Adrenal gland (tissue), 9 donors: ENCODE measurements at regions not wholly inside any gene's neighbourhood (a gene's known extent, or its start where the extent isn't known, plus 50 kb on each side); places are given as distances from the start of the nearest gene placed in this dataset.

Experiments
- DNase-seq, 7 donors: peaks; one replicate each; pipeline ENCODE4 v3.0.0-alpha.2; 2019 to 2020
- H3K27ac ChIP-seq, 5 donors: fragments of 200-600 bp; sonication (generic) in 4 of 5; 1 replicate in 3 of 5; 2 replicates in 2 of 5; pipeline versions ENCODE4 v1.5.1 to v1.8.0; 2016 to 2020; ENCODE audit warnings: mild to moderate bottlenecking in 1 of 5
- H3K27me3 ChIP-seq: fragments of 200-600 bp; 2 replicates; pipeline ENCODE4 v1.8.0; 2021
- H3K36me3 ChIP-seq, 2 donors: fragments of 200-600 bp; replicated peaks in 1 of 2; 1 replicate in 1 of 2; 2 replicates in 1 of 2; pipeline versions ENCODE4 v1.5.1 to v1.8.0; 2018 to 2022
- H3K4me1 ChIP-seq, 2 donors: fragments of 200-600 bp; replicated peaks in 1 of 2; 1 replicate in 1 of 2; 2 replicates in 1 of 2; pipeline versions ENCODE4 v1.5.1 to v1.8.0; 2018 to 2021
- H3K4me3 ChIP-seq, 4 donors: fragments of 200-600 bp; sonication (generic) in 3 of 4; one replicate each; pipeline ENCODE4 v1.5.1; 2016 to 2018
- H3K9me3 ChIP-seq, 3 donors: fragments of 200-600 bp; sonication (generic) in 1 of 3; replicated peaks in 1 of 3; 1 replicate in 2 of 3; 2 replicates in 1 of 3; pipeline versions ENCODE4 v1.5.1 to v1.8.0; 2016 to 2021
- POLR2A ChIP-seq, 2 donors: fragments of 450-650 bp; IDR thresholded peaks; one replicate each; pipeline ENCODE4 v1.6.1; 2017; ENCODE audit warnings: antibody characterized with exemption in 2 of 2, mild to moderate bottlenecking in 2 of 2, moderate library complexity in 1 of 2
- WGBS, 4 donors: extraction: QIAGEN DNeasy Blood & Tissue Kit in 2 of 4; methylation state at CpG; one replicate each; pipeline versions ENCODE4 v1.1.5 to v1.1.7; 2013 to 2017; 5-methylcytosine and 5-hydroxymethylcytosine counted together
- intact Hi-C, 2 donors: fragments of 100-400 bp; cut with DNase I; formaldehyde crosslinking; loops; one replicate each; pipeline versions ENCODE4 v1.14.1 to v1.15.0; 2022 to 2023
- TF ChIP-seq, protein P1 (sequence below), 6 experiments: fragments of 450-650 bp in 4 of 6; fragments of 200-600 bp in 2 of 6; sonication (generic) in 1 of 6; IDR thresholded peaks; 1 replicate in 5 of 6; 2 replicates in 1 of 6; pipeline versions ENCODE4 v1.5.1 to v1.8.0; 2016 to 2021; ENCODE audit warnings: antibody characterized with exemption in 6 of 6, mild to moderate bottlenecking in 2 of 6, moderate library complexity in 1 of 6
- donor health status: healthy with polysubstance abuse.
- donor health status: Bipolar disorder and iron deficiency.
- donor health status: DM: yes; HTN: yes; CAD: no.
- donor health status: DM: no; HTN: no; CAD: no.
- donor health status: DM: no; HTN: no; CAD: no.

DNA sequence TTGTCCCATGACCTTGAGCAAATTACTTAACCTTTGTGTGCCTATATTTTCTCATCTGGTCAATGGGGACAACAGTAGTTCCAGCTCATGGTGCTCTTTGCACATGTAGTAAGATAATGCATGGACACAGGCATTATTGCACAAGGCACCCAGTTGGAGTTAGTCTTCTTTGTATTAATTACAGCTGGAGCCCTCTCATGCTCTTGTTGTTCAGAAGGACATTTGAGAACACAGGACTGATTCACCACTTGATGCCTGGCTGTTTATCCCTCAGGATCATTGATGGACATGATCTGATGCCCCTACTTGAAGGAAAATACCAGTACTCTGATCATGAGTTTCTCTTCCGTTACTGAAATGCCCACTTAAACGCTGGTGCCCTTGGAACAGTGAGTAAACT lies 1068.6 kb downstream of the NLGN4Y start:
- no peak overlapping the region for H3K27ac ChIP-seq
- intact Hi-C loops: no loop called here
- WGBS, 4 donors: 73% methylated on average over 2 of the region's 2 CpGs; no CpG with 5 or more reads in 3 of the 4 donors
- H3K4me3 ChIP-seq: no peak overlapping the region
- H3K27me3 ChIP-seq: no peaks in the 10 kb centered on the region
- TF ChIP-seq, protein P1, sequence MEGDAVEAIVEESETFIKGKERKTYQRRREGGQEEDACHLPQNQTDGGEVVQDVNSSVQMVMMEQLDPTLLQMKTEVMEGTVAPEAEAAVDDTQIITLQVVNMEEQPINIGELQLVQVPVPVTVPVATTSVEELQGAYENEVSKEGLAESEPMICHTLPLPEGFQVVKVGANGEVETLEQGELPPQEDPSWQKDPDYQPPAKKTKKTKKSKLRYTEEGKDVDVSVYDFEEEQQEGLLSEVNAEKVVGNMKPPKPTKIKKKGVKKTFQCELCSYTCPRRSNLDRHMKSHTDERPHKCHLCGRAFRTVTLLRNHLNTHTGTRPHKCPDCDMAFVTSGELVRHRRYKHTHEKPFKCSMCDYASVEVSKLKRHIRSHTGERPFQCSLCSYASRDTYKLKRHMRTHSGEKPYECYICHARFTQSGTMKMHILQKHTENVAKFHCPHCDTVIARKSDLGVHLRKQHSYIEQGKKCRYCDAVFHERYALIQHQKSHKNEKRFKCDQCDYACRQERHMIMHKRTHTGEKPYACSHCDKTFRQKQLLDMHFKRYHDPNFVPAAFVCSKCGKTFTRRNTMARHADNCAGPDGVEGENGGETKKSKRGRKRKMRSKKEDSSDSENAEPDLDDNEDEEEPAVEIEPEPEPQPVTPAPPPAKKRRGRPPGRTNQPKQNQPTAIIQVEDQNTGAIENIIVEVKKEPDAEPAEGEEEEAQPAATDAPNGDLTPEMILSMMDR (IDR thresholded peaks at IDR 0.05): no peak
- no peak for TF ChIP-seq POLR2A (IDR thresholded peaks at IDR 0.05)
- H3K9me3 ChIP-seq: no peaks in the 10 kb centered on the region
- H3K36me3 ChIP-seq: no peaks in the 10 kb centered on the region
- no peaks in the 10 kb centered on the region for H3K4me1 ChIP-seq
- DNase-seq: no peak

GRCh38 chrY:15593476-15594160 lies 1069.3 kb downstream of the NLGN4Y start:
- Histone ChIP-seq H3K27ac (no peak overlapping the region), H3K4me3 (no peak overlapping the region), H3K36me3 (no peaks in the 10 kb centered on the region), H3K4me1 (no peaks in the 10 kb centered on the region), H3K27me3 (no peaks in the 10 kb centered on the region), H3K9me3 (no peaks in the 10 kb centered on the region)
- 49 to 63% methylated on average over 4 of the region's 4 CpGs; no CpG with 5 or more reads in 2 of the 4 donors for WGBS, 4 donors
- TF ChIP-seq POLR2A (IDR thresholded peaks at IDR 0.05): no peak
- TF ChIP-seq, protein P1 (IDR thresholded peaks at IDR 0.05): no peak
- intact Hi-C loops: no loop called here
- no peak for DNase-seq

DNA sequence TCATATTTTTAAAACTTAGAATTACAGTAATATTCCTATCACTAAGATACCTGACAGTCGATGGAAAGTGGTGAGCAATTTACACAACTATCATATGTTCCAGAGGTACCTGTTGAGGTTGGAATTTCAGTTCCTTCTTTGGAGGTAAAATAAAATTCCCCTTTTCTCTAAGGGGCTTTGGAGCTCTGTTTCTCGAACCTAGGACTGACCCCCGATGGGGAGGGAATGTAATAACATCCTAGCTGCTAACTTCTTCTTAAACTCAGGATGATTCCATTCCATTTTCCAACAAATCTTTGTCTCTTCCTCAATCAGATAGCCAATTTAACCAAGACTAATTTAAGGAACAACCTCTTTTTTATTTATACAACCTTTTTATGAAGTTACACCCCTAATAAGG lies 1069.8 kb downstream of the NLGN4Y start:
- Histone ChIP-seq H3K27ac (no peak overlapping the region), H3K36me3 (no peaks in the 10 kb centered on the region), H3K4me1 (no peaks in the 10 kb centered on the region), H3K27me3 (no peaks in the 10 kb centered on the region), H3K9me3 (no peaks in the 10 kb centered on the region), H3K4me3 (no peak overlapping the region)
- intact Hi-C loops: no loop called here
- TF ChIP-seq POLR2A (IDR thresholded peaks at IDR 0.05): no peak
- TF ChIP-seq, protein P1 (IDR thresholded peaks at IDR 0.05): no peak
- no peak for DNase-seq
- WGBS, 4 donors: 48 to 55% methylated on average over 3 of the region's 3 CpGs; no CpG with 5 or more reads in 2 of the 4 donors

DNA sequence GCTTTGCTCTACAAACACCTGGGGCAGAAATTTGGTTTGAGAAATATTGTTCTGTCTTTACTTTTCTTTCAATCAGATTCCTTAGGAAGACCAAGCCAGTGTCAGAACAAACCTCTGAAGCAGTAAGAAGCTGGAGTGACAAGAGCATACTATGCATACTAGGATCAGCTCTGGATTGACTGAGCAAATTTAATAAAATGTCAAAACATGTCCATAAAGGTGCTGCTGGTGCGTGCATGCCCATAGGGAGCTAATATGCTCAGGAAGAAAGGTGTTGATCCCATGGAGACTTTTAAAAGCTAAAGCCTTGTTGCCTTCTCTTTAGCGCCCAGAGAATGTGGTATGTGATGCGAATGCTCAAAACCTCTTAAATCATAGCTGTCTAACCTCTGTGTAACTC lies 1076.2 kb downstream of the NLGN4Y start:
- Histone ChIP-seq H3K27ac (no peak overlapping the region), H3K4me3 (no peak overlapping the region), H3K36me3 (no peaks in the 10 kb centered on the region), H3K9me3 (no peaks in the 10 kb centered on the region), H3K4me1 (no peaks in the 10 kb centered on the region), H3K27me3 (no peaks in the 10 kb centered on the region)
- intact Hi-C loops: no loop called here
- DNase-seq: no peak
- no peak for TF ChIP-seq POLR2A (IDR thresholded peaks at IDR 0.05)
- TF ChIP-seq, protein P1 (IDR thresholded peaks at IDR 0.05): no peak
- 79 to 86% methylated on average over 3 of the region's 3 CpGs; no CpG with 5 or more reads in 2 of the 4 donors for WGBS, 4 donors
